ENCODE measurements at regions not wholly inside any gene's neighbourhood (a gene's known extent, or its start where the extent isn't known, plus 50 kb on each side); places are given as distances from the start of the nearest gene placed in this dataset.
A peak's percentile ranks its signal among the peaks of the same experiment; 100 is the strongest.

DNA sequence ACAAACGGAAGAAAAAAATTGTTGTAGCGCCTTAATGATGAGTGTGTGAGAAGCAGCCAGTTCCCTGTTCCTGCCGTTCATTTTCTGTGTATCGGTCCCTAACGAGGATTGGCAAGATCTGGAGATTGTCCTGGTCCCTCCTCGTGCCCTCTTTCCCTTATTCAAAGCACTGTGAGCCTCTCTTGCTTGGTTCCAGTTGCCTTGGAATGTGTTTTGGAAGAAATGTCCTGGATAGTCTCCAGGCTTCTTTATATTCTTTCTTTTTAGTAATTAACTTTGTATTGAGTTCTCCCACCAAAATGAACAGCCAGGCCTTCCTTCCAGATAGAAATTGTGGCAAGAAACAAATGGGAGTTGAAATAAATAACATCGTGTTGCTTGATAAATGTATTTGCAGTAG is 348.3 kb downstream of the CDH26 start:
- Histone ChIP-seq H3K23ac (ENCODE audit: low read length) (no peak overlapping the region), H3K9me3 (ENCODE audit: insufficient read depth, low read depth, low read length) (peaks cover 7% of the 10 kb centered on the region), H3K14ac (ENCODE audit: low read length) (no peak overlapping the region), H3K4me2 (ENCODE audit: low read length) (no peak overlapping the region), H3K4me3 (ENCODE audit: low read depth, low read length) (no peak overlapping the region), H2AFZ (ENCODE audit: insufficient read depth, low read length, poor library complexity) (no peak overlapping the region), H4K8ac (ENCODE audit: low read depth, low read length) (no peak overlapping the region), H2AK5ac (ENCODE audit: low read length) (no peak overlapping the region), H2BK5ac (ENCODE audit: low read depth, low read length, poor library complexity) (no peak overlapping the region), H3K4me1 (ENCODE audit: control insufficient read depth in 1 of 2, insufficient read depth in 2 of 2, low read length in 2 of 2) (no peaks in the 10 kb centered on the region), H2BK120ac (ENCODE audit: insufficient read depth, low read length, poor library complexity) (no peak overlapping the region), H3K18ac (ENCODE audit: low read length) (no peak overlapping the region), H4K12ac (ENCODE audit: low read depth, low read length) (no peak overlapping the region), H4K91ac (ENCODE audit: low read depth, low read length) (no peak overlapping the region), H3K27me3 (ENCODE audit: insufficient read depth, low read length) (no peaks in the 10 kb centered on the region), H2BK12ac (ENCODE audit: low read length) (no peak overlapping the region), H3K79me2 (ENCODE audit: control insufficient read depth, insufficient read depth, low read length, poor library complexity) (no peaks in the 10 kb centered on the region), H3K4ac (ENCODE audit: low read depth, low read length) (no peak overlapping the region), H3K36me3 (ENCODE audit: control insufficient read depth in 1 of 2, insufficient read depth in 2 of 2, low read length in 2 of 2) (no peaks in the 10 kb centered on the region), H3K9ac (ENCODE audit: low read length) (no peak overlapping the region), H3K79me1 (ENCODE audit: low read length) (no peaks in the 10 kb centered on the region), H3K27ac (ENCODE audit: low read depth, low read length) (no peak overlapping the region)
- no peak for DNase-seq
- WGBS (ENCODE audit: extremely low coverage, insufficient coverage, insufficient read length) = no CpG with 5 or more reads among the region's 7 CpGs

DNA sequence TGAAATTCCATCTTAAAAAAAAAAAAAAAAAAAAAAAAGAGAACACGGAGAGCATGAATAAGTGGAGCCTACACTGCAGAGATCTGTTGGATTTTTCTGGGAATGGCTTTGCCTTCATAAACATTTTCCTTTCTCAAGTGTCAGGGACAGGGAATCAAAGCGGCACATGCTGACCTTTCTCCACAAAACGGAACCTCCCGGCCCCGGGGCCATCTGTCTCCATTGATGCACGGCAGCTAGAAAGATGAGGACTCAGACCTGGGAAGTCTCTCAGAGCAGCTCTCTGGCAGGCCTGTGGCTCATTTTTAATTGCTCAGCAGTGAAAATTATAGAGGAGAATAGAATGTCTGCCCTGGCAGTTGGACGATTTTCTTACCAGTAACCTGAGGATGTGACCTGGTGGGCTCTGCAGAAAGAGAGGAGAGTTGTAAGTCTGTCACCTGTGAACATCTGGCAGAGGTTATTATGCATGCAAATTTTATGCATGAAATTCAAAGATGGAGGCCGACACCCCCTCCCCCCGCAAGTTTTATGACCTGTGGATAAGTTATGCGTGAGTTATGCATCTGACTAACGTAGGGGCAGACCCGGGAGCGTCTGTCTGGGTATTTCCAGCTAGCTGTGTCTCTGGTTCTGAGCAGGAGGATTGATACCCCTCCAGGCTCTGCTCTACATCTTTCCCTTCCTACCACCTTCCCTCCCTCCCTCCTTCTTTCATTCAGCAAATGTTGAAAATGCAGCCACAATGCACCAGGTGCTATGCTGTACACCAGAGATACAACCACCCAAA is 352.5 kb downstream of the CDH26 start:
- Histone ChIP-seq H2BK120ac (ENCODE audit: insufficient read depth, low read length, poor library complexity) (no peak overlapping the region), H3K4ac (ENCODE audit: low read depth, low read length) (no peak overlapping the region), H2BK12ac (ENCODE audit: low read length) (no peak overlapping the region), H3K79me2 (ENCODE audit: control insufficient read depth, insufficient read depth, low read length, poor library complexity) (no peaks in the 10 kb centered on the region), H2AK5ac (ENCODE audit: low read length) (no peak overlapping the region), H3K27ac (ENCODE audit: low read depth, low read length) (no peak overlapping the region), H2AFZ (ENCODE audit: insufficient read depth, low read length, poor library complexity) (no peak overlapping the region), H3K36me3 (ENCODE audit: control insufficient read depth in 1 of 2, insufficient read depth in 2 of 2, low read length in 2 of 2) (no peaks in the 10 kb centered on the region), H4K91ac (ENCODE audit: low read depth, low read length) (no peak overlapping the region), H3K23ac (ENCODE audit: low read length) (no peak overlapping the region), H3K18ac (ENCODE audit: low read length) (no peak overlapping the region), H3K4me2 (ENCODE audit: low read length) (no peak overlapping the region), H4K12ac (ENCODE audit: low read depth, low read length) (no peak overlapping the region), H3K27me3 (ENCODE audit: insufficient read depth, low read length) (no peaks in the 10 kb centered on the region), H3K4me1 (ENCODE audit: control insufficient read depth in 1 of 2, insufficient read depth in 2 of 2, low read length in 2 of 2) (no peaks in the 10 kb centered on the region), H3K4me3 (ENCODE audit: low read depth, low read length) (no peak overlapping the region), H3K79me1 (ENCODE audit: low read length) (no peaks in the 10 kb centered on the region), H3K14ac (ENCODE audit: low read length) (no peak overlapping the region), H4K8ac (ENCODE audit: low read depth, low read length) (no peak overlapping the region), H3K9ac (ENCODE audit: low read length) (no peak overlapping the region), H2BK5ac (ENCODE audit: low read depth, low read length, poor library complexity) (no peak overlapping the region), H3K9me3 (ENCODE audit: insufficient read depth, low read depth, low read length) (peaks cover 17% of the 10 kb centered on the region)
- no CpG with 5 or more reads among the region's 13 CpGs for WGBS (ENCODE audit: extremely low coverage, insufficient coverage, insufficient read length)
- DNase-seq = peak in 1 of 2 donors; percentile 16

DNA sequence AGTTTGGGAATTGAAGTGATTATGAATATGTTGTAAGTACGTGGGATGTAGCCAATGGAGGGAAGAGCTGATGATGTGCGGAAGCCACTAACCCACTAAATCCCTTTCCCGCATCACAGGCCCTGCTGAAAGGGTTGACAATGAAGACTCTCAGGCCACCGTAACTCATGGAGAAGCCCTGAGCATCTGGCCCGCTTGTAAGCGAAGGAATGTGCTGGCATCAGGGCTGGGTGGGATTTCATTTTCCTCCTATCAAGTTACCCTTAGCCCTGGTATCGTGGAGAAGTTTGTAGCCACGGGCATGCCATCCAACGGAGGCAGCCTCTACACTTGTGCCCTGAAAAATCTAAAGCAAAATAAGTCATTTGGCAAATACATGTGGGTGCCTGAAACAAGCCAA is 355.0 kb downstream of the CDH26 start:
- Histone ChIP-seq H3K4me3 (ENCODE audit: low read depth, low read length) (no peak overlapping the region), H3K9ac (ENCODE audit: low read length) (no peak overlapping the region), H3K18ac (ENCODE audit: low read length) (no peak overlapping the region)

DNA sequence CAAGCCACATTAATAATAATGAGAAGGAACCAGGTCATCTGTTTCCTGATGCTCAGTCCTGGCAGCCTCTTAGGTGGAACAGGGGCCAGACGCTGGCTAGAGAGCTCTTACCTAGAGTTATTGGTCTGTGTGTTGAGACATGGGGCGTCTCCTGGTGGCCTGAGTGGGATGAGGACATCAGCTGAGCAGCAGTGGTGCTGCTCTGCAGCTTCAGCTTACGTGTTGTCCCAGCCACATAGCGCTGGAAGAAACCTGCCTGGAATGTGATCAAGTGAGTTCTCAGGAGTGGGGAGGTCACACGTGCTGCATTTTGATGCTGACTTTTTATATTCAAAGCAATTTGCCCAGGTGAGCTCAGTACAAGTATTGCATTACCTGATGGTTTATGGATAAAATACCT is 355.4 kb downstream of the CDH26 start:
- Histone ChIP-seq H4K12ac (ENCODE audit: low read depth, low read length) (no peak overlapping the region), H3K4me3 (ENCODE audit: low read depth, low read length) (no peak overlapping the region), H3K9ac (ENCODE audit: low read length) (no peak overlapping the region), H3K4me1 (ENCODE audit: control insufficient read depth in 1 of 2, insufficient read depth in 2 of 2, low read length in 2 of 2) (no peaks in the 10 kb centered on the region), H2AFZ (ENCODE audit: insufficient read depth, low read length, poor library complexity) (no peak overlapping the region), H2AK5ac (ENCODE audit: low read length) (no peak overlapping the region), H2BK120ac (ENCODE audit: insufficient read depth, low read length, poor library complexity) (no peak overlapping the region), H2BK5ac (ENCODE audit: low read depth, low read length, poor library complexity) (no peak overlapping the region), H3K79me1 (ENCODE audit: low read length) (no peaks in the 10 kb centered on the region), H3K79me2 (ENCODE audit: control insufficient read depth, insufficient read depth, low read length, poor library complexity) (no peaks in the 10 kb centered on the region), H3K14ac (ENCODE audit: low read length) (no peak overlapping the region), H2BK12ac (ENCODE audit: low read length) (no peak overlapping the region), H4K91ac (ENCODE audit: low read depth, low read length) (no peak overlapping the region), H3K23ac (ENCODE audit: low read length) (no peak overlapping the region), H3K9me3 (ENCODE audit: insufficient read depth, low read depth, low read length) (peaks cover 17% of the 10 kb centered on the region), H3K36me3 (ENCODE audit: control insufficient read depth in 1 of 2, insufficient read depth in 2 of 2, low read length in 2 of 2) (no peaks in the 10 kb centered on the region), H3K4me2 (ENCODE audit: low read length) (no peak overlapping the region), H3K27ac (ENCODE audit: low read depth, low read length) (no peak overlapping the region), H3K18ac (ENCODE audit: low read length) (no peak overlapping the region), H4K8ac (ENCODE audit: low read depth, low read length) (no peak overlapping the region), H3K27me3 (ENCODE audit: insufficient read depth, low read length) (no peaks in the 10 kb centered on the region), H3K4ac (ENCODE audit: low read depth, low read length) (no peak overlapping the region)
- no CpG with 5 or more reads among the region's 5 CpGs for WGBS (ENCODE audit: extremely low coverage, insufficient coverage, insufficient read length)
- DNase-seq = peak; percentile 72 to 79

More for the DNA sequence above, 355.0 kb downstream of the CDH26 start:
- H3K9me3 ChIP-seq (ENCODE audit: insufficient read depth, low read depth, low read length) = peaks cover 17% of the 10 kb centered on the region
- H3K4ac ChIP-seq (ENCODE audit: low read depth, low read length) = no peak overlapping the region
- H3K23ac ChIP-seq (ENCODE audit: low read length) = no peak overlapping the region
- H4K91ac ChIP-seq (ENCODE audit: low read depth, low read length) = no peak overlapping the region
- H3K27ac ChIP-seq (ENCODE audit: low read depth, low read length) = no peak overlapping the region
- H4K8ac ChIP-seq (ENCODE audit: low read depth, low read length) = no peak overlapping the region
- no peak overlapping the region for H4K12ac ChIP-seq (ENCODE audit: low read depth, low read length)
- H3K14ac ChIP-seq (ENCODE audit: low read length) = no peak overlapping the region
- DNase-seq = peak; percentile 37 to 59
- H3K36me3 ChIP-seq (ENCODE audit: control insufficient read depth in 1 of 2, insufficient read depth in 2 of 2, low read length in 2 of 2) = no peaks in the 10 kb centered on the region
- no peak overlapping the region for H2AK5ac ChIP-seq (ENCODE audit: low read length)
- 100% methylated on average over 1 of the region's 9 CpGs for WGBS (ENCODE audit: extremely low coverage, insufficient coverage, insufficient read length)
- H3K4me1 ChIP-seq (ENCODE audit: control insufficient read depth in 1 of 2, insufficient read depth in 2 of 2, low read length in 2 of 2) = no peaks in the 10 kb centered on the region
- H2AFZ ChIP-seq (ENCODE audit: insufficient read depth, low read length, poor library complexity) = no peak overlapping the region
- H2BK12ac ChIP-seq (ENCODE audit: low read length) = no peak overlapping the region
- no peaks in the 10 kb centered on the region for H3K27me3 ChIP-seq (ENCODE audit: insufficient read depth, low read length)
- no peak overlapping the region for H2BK120ac ChIP-seq (ENCODE audit: insufficient read depth, low read length, poor library complexity)
- H3K79me1 ChIP-seq (ENCODE audit: low read length) = no peaks in the 10 kb centered on the region
- H3K4me2 ChIP-seq (ENCODE audit: low read length) = no peak overlapping the region
- no peak overlapping the region for H2BK5ac ChIP-seq (ENCODE audit: low read depth, low read length, poor library complexity)
- no peaks in the 10 kb centered on the region for H3K79me2 ChIP-seq (ENCODE audit: control insufficient read depth, insufficient read depth, low read length, poor library complexity)
